Fibroblast of the conjunctiva (primary cell): ENCODE measurements at regions not wholly inside any gene's neighbourhood (a gene's known extent, or its start where the extent isn't known, plus 50 kb on each side); places are given as distances from the start of the nearest gene placed in this dataset.
"Not testable (repeated sequence)": the region's sequence is repeated elsewhere in the genome, so short reads cannot be mapped to it uniquely, and the experiment has no call there.

Experiments
- DNase-seq: peaks from one replicate; pipeline ENCODE4 v3.0.0-alpha.2; 2010; ENCODE audit warnings: low read depth

- DNase-seq, result no peak
Measured at GRCh38 chr12:62191491-62192179, 68.6 kb upstream of the USP15 start.

DNA sequence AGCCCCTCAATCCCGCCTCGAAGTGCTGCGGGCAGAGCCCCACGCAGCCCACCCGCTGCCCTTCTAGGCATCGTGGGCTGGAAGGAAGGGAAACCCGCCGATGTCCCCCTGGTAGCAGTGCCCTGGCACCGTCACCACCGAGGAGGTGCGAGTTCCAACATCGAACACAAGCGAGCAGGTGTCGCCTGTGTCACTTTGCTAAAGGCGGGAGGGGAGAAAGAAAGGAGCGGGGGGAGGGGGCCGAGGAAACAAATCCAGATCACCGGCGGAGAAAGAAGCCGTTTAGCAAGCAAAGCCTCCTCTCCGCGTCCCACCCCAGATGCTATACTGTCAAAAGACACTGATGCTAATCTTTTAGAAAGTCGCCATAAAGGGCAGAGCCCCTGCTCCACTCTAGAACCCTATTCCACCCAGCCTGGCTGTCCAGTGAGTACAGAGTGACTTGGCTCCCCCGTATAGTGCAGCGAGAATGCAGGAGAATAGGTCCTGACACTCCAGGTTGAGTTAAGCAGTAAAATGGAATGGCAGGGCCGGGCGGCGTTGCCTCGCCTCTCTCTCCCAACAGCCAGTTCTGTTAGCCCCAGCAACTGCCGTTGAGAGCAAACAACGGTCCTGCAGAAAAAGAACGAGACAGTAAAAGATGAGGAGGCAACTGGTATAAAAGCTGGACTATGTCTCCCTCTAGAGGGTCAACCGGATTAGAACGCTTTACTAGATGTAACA is 67.9 kb upstream of the USP15 start:
- peak; percentile 77 for DNase-seq

DNA sequence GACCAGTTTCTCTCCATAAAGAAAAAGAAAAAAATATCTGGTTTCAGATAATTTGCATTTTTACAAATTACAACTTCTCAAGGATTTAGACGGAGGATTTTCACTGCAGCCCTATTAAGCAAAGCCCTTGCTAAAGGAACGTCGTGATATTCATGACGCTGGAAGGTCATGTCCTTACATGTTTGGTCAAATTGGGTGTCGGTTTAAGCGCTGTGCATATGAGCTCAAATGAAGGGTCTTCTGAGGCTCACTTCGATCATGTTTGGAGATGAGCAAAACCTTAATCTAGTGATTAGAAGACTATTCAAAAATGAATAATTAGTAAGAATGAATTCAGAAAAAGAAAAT is 67.3 kb upstream of the USP15 start:
- no peak for DNase-seq

DNA sequence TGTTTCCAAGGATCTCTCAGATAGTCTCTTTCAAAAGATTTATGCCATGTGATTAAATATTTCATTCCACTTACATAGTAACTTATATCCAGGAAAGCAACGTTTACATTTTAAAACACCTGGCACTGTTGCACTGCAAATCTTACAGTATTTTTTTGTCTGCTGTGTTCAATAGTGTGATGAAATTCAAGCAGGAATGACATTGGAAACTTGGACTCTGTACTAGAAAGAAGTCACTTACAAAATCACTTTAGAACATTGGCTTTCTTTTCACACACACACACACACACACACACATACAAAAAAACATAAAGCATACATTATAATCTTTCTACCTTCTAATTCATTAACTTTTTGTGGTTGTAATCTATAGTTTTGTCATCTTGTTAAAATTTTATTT is 66.2 kb upstream of the USP15 start:
- no peak for DNase-seq

DNA sequence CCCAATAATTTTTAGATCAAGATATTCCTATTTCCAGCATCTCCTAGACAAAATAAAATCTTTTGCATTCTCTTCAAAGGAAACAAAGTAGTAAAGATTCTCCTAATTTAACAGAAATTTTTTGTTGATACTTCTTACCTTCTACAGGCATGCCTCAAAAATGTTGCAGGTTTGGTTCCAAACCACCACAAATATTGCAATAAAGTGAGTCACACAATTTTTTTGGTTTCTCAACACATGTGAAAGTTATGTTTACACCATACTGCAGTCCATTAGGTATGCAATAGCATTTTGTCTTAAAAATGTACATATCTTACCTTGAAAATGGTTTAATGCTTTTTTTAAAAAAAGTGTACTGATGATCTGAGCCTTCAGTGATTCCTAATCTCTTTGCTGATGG is 65.6 kb upstream of the USP15 start:
- DNase-seq, result no peak

DNA sequence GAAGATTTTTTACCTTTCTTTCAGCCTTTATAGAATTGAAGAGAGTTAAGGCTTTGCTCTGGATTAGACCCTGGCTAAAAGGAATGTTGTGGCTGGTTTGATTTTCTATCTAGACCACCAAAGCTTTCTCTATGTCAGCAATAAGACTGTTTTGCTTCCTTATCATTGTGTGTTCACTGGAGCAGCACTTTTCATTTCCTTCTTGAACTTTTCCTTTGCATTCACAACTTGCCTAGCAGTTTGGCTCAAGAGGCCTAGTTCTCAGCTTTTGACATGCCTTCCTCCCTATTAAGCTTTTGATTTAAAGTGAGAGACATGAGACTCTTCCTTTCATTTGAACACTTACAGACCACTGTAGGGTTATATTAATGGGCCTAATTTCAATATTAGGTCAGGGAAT is 64.1 kb upstream of the USP15 start:
- DNase-seq, result no peak

DNA sequence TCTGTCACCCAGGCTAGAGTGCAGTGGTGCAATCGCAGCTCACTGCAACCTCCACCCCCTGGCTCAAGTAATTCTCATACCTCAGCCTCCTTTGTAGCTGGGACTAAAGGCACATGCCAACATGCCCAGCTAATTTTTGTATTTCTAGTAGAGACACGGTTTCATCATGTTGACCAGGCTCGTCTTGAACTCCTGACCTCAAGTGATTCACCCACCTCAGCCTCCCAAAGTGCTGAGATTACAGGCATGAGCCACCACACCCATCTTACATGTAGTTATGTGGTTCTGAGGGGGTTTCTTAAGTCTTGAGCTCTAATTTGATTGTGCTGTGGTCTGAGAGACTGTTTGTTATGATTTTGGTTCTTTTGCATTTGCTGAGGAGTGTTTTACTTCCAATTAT is 57.3 kb upstream of the USP15 start:
- DNase-seq, result not testable (repeated sequence)

DNA sequence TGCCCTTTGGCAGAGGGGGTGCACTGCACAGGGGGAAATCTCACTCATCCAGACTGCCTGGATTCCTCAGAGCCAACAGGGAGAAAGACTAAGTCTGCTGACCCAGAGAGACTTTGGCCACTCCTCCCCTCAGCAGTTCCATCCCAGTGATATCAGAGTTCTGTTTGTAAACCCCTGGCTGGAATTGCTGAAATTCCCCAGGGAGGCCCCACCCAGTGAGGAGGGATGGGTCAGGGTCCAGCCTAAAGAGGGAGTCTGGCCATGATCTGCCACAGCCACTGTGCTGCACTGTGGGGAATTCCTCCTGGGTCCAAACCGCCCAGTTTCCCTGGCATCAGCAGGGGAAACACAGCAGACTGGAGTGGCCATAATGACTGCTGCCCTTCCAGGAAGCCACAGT is 54.9 kb upstream of the USP15 start:
- no peak for DNase-seq

GRCh38 chr12:62207248-62207647 is 53.0 kb upstream of the USP15 start:
- no peak for DNase-seq
